ENCODE measurements at regions not wholly inside any gene's neighbourhood (a gene's known extent, or its start where the extent isn't known, plus 50 kb on each side); places are given as distances from the start of the nearest gene placed in this dataset.

GRCh38 chr7:15874774-15875173, 188.3 kb upstream of the MEOX2 start:
- no peak for TF ChIP-seq BHLHE40 (IDR thresholded peaks at IDR 0.05; ENCODE audit: borderline replicate concordance)
- no peak for TF ChIP-seq SUZ12 (IDR thresholded peaks at IDR 0.05)
- TF ChIP-seq ELF4 (IDR thresholded peaks at IDR 0.05) = no peak
- TF ChIP-seq FOXK2 (IDR thresholded peaks at IDR 0.05) = no peak
- no peak for TF ChIP-seq PKNOX1 (IDR thresholded peaks at IDR 0.05)
- TF ChIP-seq NFRKB (IDR thresholded peaks at IDR 0.05) = no peak
- no peak for TF ChIP-seq FOXM1 (IDR thresholded peaks at IDR 0.05; ENCODE audit: borderline replicate concordance)
- no peak for TF ChIP-seq LEF1 (IDR thresholded peaks at IDR 0.05; ENCODE audit: borderline replicate concordance)
- TF ChIP-seq CTBP1 (IDR thresholded peaks at IDR 0.05; ENCODE audit: borderline replicate concordance) = no peak
- TF ChIP-seq FOXA1 (IDR thresholded peaks at IDR 0.05) = no peak
- TF ChIP-seq ARNT (IDR thresholded peaks at IDR 0.05) = no peak
